Colon (tissue), 2 donors: ENCODE measurements at regions not wholly inside any gene's neighbourhood (a gene's known extent, or its start where the extent isn't known, plus 50 kb on each side); places are given as distances from the start of the nearest gene placed in this dataset.

Experiments
- FAIRE-seq: peaks from 2 replicates; lab custom pipeline; 2012; peaks lifted over from hg19 to GRCh38; lab: Jason Lieb, UNC
- donor health status: control.
- donor health status: control.

DNA sequence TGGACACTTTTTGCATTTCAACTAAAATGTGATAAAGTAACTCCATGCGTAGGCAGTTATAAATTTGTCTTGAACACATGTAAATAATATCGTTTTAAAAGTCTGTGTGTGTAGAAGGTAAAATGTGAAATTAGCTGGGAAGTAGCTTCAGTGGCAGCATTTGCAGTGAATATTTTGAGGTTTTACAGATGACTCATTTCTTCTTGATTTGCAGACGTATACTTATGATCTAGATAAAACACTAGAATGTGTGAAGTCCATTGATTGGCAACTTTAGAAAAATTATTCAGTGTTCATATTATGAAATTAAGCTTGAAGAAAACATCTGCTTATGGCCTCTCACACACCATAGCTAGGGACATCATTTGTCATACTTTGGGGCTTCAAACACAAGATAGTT is 788.6 kb upstream of the NOVA1 start:
- FAIRE-seq: no peak

DNA sequence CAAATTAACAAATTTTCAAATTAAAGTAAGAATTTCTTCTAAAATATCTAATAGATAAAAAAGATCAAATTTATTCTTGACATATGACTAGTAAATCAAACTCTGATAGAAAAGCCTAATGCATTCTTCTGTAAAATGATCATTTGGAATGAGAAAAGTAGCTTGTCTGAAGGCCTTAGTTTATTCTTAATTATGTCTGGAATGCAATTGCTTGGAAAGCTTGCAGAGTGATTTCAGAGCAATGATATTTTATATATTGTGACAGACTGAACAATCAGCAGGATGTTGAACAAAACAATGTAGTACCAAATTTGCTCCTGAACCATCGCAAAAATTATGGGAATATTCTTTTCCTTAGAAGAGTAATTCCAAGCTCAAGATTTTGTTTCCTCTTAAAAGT is 789.6 kb upstream of the NOVA1 start:
- no peak for FAIRE-seq

DNA sequence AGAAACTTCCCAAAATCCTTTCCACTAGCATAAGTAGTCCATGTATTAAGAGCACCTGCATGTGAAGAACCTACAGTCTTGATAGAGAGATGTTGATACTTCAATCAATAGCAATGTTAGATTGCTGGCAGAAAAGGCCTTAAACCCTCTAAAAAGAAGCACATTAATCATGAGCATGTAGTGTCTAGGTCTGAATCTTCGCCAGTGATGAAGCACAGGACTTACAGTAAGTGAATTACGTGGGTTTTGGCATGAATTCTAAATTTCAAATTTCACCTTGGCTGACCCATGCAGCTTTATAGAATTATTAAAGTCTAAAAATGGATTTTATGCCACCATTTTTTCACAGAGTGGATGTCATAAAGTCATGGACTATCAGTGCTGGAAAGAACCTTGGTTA is 791.6 kb upstream of the NOVA1 start:
- FAIRE-seq: no peak

DNA sequence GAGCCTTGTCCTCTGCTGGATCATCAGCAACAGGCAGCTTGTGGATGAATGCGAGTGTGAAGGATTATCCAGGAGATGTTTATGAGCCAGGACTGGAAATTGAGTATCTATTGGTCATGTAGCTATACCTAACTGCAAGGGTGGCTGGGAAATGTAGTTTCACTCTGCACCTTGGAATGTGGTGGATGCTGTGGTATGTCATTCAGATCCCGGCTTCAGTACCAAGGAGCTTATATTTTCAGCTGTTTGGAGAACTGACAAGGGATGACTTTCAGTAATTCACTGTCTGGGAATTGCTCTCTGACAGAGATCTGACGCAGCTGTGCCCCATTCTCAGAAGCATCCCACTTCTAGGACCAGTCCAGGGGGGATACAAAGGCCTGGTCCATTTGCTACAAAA is 792.3 kb upstream of the NOVA1 start:
- FAIRE-seq: no peak

DNA sequence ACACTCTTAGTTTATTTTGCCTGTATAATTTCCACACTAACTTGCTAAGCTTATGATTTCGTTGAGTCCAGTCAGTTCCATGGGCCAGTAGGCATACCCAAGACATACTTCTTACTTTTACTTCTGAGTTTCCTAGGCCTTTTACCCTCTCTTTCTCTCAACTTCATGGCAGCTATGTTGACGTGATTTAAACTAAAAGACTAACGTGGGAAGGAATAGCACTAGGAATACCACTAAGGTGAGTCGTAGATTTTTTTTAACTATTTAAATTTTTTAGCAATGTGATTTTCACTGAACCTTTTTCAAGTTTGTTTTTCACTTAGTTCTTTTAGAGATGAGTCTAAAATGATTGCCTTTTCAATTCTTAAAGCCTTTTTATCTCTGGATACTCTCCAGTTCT is 793.5 kb upstream of the NOVA1 start:
- no peak for FAIRE-seq

DNA sequence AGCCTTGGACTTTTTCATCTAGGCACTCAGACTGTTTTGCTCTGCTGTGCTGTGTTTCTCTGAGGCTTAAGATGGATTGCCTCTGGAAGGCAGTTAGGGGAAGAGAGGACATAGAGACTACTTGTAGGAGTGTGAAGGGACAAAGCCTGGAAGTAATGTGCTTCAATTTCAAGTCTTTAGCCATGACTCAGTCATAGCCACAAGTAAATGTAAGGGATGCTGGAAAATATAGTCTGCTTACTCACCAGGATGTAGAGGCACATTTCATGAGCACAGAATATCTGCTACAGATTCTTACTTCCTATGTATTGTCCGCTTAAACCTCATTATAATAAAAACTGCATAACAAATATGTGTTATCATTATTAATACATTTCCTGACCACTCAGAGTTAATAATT is 794.3 kb upstream of the NOVA1 start:
- no peak for FAIRE-seq

DNA sequence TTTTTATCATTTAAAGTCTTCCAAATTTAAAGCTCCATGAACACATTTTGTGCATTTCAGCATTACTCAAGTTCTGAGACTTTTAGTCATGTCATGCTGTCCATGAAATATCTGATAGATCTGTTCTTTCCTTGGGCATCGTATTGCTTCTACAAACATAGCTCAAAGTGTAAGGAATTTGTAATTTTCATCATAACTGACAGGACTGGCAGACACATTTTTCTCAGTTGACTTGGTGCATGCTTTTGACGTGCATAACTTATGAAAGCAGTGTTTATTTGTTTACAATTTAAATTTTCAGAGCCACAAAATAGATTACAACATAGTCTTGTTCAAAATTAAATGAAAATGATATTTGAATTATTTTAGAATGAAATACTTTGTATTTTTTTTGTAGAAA is 812.1 kb upstream of the NOVA1 start:
- FAIRE-seq: no peak

DNA sequence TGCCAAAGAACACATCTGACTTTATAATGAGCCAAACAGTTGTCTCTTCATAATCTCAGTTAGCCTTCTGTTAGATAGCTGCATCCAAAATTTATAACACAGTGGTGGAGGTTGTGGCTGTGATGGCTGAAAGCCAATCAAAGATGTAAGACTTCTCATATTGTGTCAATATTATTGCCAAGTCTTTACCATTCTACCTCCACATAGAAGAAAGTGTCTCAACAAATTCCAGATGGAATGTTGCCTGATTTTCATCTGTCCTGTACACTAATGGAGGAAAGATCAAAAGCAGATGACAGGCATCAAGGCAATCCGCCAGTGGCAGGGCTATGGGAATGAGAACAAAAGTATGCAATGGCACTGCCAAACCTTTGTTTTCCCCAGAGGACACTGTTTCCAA is 813.1 kb upstream of the NOVA1 start:
- FAIRE-seq: no peak

DNA sequence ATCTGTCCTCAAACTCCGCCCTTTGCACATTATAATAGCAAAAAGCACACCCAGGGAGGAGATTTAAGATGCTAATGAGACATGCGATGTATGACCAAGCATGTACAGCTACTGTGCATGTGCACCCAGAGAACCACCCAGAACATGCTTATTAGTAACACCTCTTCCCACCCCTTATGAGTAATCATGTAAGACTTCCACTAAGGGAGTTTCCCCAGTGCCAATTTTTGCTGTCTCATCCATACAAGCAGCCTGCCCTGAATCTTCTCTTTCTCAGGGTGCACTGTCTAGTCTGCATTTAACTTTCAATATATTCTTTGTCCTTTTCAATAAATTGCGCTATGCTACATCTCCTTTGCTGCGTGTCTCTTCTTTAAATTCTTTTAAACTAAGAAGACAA is 830.0 kb upstream of the NOVA1 start:
- FAIRE-seq: no peak

DNA sequence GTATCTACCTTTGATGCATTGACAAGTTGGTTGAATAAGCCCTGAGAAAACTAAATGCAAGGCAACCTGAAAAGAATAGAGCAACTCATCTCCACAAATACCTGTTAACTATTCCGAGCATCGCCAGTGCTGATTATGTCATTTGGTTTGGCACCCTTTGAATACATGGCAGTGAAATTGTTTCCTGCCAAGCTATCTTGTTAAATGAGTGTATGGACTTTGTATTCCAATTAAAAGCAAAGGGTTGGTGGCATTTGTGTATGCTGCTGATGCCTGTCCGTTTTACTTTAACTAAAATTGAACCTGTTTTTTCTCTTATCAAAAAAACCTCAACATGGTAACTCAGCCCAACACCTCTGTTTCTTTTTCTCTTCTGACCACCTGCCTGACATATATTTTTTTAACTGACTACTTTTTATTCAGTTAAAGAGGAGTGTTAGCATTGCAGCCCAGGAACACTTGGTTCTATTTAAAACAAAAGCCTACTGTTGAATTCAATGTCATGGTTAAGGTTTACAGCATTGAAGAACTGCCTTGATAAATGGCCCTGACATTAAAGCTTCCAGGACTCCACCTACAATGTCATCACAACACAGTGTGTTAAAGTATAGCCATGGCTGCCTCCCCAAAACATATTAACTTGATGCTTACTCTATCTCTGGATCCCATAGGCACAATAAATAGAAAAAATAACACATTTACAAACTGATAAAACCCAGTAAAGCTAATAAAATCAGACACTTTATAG is 838.3 kb upstream of the NOVA1 start:
- no peak for FAIRE-seq

DNA sequence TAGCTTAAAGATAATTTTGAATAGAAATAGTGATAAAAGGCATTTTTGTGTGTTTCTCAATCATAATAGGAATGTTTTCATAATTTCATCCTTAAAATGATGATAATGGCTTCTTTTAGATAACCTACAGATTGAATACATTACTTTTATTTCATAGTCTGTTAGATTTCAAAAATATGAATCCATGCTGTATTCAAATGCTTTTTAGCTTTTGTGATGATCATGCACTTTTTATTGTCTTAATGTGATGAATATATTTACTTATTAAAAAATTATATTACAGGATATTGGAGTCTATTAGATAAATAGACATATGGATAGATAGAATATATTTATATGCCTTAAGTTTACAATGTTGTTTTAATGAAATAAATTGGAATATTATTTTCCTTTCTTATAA is 886.8 kb upstream of the NOVA1 start:
- FAIRE-seq: no peak

DNA sequence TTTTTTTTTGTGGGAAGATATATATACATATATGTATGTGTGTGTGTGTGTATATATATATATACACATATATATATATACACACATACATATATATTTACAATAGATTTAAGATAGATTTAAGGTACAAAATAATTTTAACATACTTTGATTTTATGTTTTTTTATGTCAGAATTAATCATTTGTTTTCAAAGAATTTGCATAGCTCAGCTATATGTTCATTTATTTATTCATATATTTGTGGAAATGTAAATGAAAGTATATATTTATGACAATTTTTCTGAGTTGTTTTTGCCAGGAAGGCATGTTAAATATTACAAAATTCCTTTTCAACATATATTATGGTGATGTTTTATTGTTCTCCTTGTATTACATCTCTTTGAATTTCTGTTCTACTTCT is 887.4 kb upstream of the NOVA1 start:
- peak; percentile 73 for FAIRE-seq

DNA sequence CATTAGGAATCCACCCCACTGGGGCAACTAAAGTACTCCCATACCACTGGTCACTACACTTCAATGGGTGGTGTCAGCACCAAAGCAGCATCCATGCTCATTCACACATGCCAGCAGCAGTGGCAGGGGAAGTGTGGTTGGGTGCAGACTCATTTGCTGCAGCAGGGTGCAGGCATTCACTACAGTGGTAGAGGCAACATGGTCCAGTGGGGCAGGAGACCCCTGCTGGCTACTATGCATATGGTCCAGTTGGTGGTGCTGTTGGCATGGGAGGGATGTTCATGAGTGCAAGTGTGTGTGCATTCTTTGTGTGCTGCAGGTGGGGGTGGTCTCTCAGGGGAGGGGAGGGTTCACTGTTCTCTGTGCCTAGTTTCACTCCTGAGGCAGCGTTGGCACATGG is 908.4 kb upstream of the NOVA1 start:
- FAIRE-seq: no peak

DNA sequence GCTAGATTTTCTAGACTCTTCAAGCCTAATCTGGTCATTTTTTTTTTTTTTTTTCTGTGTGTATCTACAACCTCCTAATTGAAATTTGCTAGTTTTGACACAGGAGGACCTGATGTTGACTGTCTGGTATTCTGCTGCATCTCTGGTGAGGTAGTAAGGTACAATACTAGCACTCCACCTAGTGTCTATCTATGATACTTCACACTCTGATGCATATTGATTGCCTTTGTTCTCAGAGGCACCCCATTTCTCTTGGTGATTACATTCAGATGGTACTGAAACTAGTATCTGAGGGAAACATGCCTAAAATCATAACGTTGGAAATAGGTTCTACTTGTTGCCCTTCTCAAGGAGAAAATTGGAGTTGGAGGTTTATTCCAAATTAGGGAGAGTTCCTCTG is 930.5 kb upstream of the NOVA1 start:
- FAIRE-seq: no peak

DNA sequence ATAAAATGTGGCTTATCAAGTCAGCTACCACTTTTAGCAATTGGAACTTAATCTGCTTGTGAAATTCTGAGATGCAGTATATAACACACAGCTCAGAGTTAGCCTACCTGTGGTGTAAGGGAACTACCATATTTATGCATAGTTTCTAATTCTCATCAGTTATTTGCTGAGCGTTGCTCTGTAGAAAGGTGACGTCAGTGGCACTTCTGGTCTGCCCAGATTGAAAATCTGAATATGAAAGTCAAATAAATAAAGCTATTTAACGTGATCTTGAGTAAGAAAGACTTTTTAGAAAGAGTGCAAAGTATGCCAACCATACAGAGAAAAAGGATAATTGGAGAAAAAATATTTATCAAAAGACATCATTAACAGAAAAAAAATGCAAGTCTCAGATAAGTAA is 938.9 kb upstream of the NOVA1 start:
- FAIRE-seq: no peak

DNA sequence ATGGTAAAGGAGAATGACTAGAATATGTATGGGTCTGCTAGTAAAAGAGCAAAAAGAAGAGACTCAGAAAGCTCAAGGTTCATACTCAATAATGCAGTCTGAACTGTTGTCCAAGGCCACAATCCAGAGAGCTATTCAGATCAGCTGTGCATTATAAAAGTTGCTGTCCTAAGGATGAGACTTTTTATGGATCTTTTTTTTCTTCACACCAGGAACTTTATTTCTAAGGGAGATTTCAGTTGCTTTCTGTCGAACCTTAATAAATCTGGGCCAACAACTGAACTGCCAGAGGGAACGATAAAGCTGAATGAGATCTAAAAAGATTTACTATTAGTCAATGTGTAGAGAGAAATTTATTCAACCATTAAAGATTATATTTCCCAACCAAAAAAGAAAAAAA is 948.3 kb upstream of the NOVA1 start:
- FAIRE-seq: no peak

DNA sequence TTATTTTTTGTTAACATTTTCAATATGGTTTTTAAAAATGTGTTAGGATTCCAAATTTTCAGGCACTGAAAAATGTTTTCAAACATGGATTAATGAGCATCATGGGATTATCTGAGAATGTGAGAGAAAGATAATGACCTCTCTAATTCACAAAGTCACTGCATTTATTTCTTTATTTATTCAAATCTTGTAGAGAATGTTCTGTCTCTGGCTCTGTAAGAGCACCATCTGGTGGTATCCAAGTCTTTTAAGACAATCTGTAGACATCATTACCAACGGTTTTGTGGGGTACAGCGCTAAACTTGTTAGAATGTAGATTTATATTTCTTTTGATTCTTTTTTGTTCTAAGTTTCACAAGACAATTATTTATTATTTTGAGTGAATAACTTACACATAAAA is 956.0 kb upstream of the NOVA1 start:
- FAIRE-seq: no peak

DNA sequence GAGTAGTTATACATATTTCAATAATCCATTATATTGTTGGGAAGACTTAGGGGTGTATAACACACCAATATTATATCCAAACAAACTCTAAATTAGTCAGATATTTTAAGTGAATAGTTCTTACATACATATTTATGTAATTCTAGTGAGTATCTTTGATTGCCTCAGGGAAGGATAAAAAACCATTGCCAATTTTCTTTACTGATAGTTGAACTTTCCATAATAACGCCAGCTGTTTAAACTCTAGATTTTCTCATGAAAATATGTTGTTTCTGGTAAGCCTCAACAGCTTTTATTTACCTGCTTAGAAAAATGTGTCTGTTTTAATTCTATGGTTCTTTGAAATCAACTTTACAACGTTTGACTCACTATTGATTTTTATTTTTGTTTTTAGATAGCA is 959.6 kb upstream of the NOVA1 start:
- FAIRE-seq: no peak

DNA sequence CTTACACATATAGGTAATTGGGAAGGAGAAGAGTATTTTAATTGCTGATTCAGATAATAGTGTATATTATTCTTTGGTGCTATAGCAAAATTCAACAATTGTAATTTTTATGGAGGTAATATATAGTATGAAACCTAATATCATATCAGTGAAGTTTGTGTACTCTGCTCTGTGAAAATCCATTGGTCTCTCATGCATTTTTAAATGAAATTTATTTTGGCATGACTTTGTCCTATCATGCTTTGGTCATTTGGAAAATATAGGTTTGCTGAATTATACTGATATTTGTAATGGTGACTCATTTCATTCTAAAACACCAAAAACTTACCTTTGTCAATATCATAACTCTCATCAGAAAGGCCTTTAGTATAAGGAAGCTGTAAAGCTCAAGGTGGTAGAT is 962.0 kb upstream of the NOVA1 start:
- FAIRE-seq: no peak

DNA sequence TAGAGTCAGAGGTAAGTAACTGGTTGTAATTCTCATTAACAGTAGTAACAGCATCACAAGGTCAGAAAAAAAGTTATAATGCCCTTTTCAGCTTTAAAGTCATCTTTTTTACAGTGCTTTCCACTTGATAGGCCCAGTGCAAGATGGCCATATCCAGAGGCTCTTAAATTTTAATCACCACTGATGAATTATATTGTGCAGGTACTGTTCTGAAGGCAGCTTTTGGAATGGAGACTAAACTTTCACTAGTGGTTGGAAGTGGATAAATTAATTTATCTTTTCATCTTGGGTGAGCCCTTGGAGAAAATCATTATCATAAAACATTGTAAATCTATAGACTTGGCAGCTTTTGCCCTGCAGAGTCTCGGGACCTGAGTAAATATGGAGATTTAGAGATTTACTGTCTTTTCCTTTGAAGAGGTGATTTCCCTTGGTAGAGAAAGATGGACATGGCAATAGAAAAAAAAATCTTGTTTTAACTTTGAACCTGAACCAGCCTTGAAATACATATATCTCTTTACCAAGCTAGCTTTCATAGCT is 969.1 kb upstream of the NOVA1 start:
- no peak for FAIRE-seq

DNA sequence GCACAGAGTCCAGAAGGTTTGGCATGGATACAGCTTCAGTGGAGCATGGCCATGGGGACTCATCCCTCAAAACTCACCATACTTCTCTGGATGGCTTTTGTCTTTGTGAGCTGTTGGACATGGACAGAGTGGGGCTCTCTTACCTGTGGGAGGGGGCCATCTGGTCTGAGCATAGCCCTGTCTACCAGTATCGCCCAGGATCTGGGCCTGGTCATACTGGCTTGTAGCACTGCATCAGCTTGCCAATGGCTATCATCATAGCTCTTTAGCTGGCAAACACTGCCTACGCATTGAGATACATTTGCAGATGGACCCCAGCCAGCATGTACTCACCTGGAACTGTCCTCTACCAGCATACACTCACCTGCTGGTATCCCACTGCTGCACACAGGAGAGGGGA is 975.2 kb upstream of the NOVA1 start:
- FAIRE-seq: no peak

DNA sequence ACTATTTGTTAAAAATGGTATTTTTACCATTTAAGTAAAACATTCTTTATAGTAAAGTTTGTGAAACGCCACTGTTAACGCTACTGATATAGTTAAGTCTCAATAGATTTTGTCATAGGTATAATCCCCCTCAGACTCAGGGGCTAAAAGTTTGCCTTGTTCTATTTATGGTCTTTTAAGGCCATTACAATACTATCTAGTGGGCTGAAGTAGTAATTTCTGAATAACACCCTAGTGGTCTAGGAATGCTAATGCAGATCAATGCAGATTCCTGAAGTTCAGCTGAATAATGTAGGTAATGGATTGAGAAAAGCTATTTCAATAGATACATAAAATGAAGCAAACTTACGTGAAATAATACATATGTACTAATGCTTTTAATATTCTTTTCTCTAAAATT is 989.3 kb upstream of the NOVA1 start:
- no peak for FAIRE-seq

DNA sequence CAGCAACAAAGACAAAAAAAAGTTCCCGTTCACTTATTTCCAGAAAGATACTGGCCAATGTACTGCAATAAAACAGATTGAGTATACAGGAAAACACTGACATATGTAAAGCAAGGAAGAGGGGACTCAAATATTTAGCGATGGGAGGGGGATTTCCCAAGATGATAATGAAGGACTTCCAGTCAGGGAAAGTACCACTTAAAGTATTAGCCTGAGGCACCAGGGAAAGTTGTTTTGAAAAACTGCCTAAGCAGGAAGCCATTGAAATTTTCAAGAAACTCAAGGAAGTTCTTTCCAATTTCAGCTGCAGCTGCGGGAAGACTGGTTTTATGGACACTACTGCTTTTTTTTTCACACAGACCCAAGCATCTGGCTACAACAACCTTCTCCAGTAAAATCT is 1007.4 kb upstream of the NOVA1 start:
- FAIRE-seq: no peak

DNA sequence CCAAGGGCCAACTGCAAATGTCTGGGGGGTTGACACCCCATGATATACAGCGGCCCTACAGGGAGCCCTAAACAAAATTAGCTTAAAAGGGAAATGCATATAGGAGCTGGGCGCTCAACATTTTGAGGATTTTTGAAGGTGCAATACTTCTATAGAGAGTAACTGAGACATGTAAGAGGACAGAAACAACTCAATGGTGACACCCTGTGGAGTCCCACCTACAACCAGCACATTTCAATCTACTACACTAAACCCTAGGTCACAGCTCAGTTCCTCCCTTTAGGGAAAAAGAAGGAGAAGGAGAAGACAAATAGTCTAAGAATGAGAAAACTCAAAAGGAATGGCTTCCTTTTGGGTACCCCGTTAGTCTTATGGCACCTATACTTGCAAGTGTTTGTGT is 1010.5 kb upstream of the NOVA1 start:
- no peak for FAIRE-seq

DNA sequence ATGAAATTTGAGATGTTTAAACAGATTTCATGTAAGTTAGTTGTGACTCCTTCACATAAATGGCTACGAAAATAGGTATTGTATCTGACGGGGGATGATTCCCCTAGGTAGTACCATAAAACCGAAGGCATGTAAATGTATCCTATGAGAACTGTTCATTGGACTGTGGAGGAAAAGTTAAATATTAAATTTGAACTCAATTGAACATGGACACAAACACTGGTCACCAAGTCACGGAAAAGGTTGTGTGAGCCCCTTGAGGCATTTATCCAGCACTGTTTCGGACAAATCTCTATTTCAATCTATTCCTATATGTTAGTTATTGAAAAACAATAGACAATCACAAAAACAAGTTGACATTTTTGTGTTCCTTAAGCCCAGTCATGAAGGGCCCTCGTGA is 1014.3 kb upstream of the NOVA1 start:
- no peak for FAIRE-seq
